D341Med (cell line): ENCODE measurements at regions not wholly inside any gene's neighbourhood (a gene's known extent, or its start where the extent isn't known, plus 50 kb on each side); places are given as distances from the start of the nearest gene placed in this dataset.
"Not testable (repeated sequence)": the region's sequence is repeated elsewhere in the genome, so short reads cannot be mapped to it uniquely, and the experiment has no call there.

Source experiments
- DNase-seq: peaks from one replicate; pipeline ENCODE4 v3.0.0; 2012; ENCODE audit warnings: low spot score

- no peak for DNase-seq
These were observed 56.0 kb upstream of the PRSS3 start for GRCh38 chr9:33739398-33739797.

- DNase-seq: no peak
These were observed 55.3 kb upstream of the PRSS3 start for GRCh38 chr9:33740075-33740474.

GRCh38 chr9:33740958-33741357 lies 54.4 kb upstream of the PRSS3 start:
- not testable (repeated sequence) for DNase-seq

GRCh38 chr9:33742051-33742450 lies 53.3 kb upstream of the PRSS3 start:
- DNase-seq: no peak

- DNase-seq: no peak
These were observed 52.8 kb upstream of the PRSS3 start for GRCh38 chr9:33742519-33742918.
